GM12872 (cell line): ENCODE measurements at regions not wholly inside any gene's neighbourhood (a gene's known extent, or its start where the extent isn't known, plus 50 kb on each side); places are given as distances from the start of the nearest gene placed in this dataset.

Experiments used
- CTCF ChIP-seq: IDR thresholded peaks from 3 replicates; pipeline ENCODE4 v1.5.1; 2011; ENCODE audit warnings: low read depth, mild to moderate bottlenecking, low read length, moderate library complexity; ENCODE audit not compliant: insufficient read depth

DNA sequence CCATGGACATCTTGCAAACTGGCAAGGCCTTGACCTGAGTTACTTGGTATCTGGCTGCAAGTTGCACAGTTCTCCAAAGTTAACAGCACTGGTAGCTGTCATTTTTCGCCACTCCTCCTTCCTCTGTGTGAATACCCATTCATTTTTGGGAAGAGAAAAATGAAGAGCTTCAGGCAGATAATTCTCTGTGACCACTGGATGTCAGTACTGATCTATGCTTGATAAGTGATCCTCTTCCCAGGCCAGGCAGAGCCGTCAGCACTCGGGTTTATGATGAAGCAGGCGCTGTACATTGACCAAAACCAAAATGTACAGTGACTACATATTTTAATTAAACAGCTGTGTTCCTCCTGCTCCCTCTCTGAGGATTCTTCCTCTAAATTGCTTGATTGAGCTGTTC is 55.9 kb upstream of the PDZD8 start:
- 0 out of 3 replicates have a peak, but pooled peaks have one; percentile 17 for TF ChIP-seq CTCF

- no peak for TF ChIP-seq CTCF
Observed at GRCh38 chr10:117429643-117430265, 54.5 kb upstream of the PDZD8 start.

- TF ChIP-seq CTCF: no peak
Observed at GRCh38 chr10:117427356-117427755, 52.1 kb upstream of the PDZD8 start.

- no peak for TF ChIP-seq CTCF
Observed at GRCh38 chr10:117425974-117426566, 50.8 kb upstream of the PDZD8 start.

DNA sequence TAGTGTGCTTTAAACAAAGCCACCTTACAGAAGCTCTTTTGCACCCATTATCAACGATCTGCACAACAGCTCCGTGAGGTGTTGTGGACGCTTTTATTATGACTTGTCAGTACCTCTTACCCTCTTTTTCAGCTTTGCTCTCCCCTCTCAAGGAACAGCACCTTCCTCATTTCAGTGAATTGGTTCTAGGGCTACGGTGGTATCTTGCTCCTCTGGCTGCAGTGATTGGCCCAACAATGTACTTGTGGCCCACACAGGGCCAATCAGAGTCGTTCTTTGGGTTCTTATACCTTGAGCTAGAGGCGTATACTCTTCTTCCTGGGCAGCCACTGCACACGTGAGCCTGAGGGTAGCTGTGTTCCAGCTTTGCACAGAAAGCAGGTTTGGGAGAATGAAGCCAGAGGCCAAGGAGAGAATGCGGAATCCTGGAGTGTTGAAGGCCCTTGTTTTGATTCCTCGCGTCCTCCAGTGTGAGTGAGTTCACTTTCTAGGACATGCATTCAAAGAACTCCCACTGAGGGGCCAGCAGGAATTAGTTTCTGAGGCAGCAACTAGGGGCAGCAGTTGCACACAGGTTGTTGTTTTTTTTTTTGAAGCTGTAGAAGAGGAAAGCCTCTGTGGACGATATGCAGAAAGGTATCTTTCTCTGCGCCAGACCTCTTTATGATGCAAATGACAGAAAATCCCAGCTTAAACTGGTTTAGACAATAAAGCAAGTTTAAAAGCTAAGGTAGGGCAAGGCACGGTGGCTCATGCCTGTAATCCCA is 49.8 kb upstream of the PDZD8 start:
- no peak for TF ChIP-seq CTCF
